ENCODE measurements at regions not wholly inside any gene's neighbourhood (a gene's known extent, or its start where the extent isn't known, plus 50 kb on each side); places are given as distances from the start of the nearest gene placed in this dataset.

GRCh38 chr6:74676906-74677305, 528.9 kb downstream of the COL12A1 start:
- TF ChIP-seq, protein P1, sequence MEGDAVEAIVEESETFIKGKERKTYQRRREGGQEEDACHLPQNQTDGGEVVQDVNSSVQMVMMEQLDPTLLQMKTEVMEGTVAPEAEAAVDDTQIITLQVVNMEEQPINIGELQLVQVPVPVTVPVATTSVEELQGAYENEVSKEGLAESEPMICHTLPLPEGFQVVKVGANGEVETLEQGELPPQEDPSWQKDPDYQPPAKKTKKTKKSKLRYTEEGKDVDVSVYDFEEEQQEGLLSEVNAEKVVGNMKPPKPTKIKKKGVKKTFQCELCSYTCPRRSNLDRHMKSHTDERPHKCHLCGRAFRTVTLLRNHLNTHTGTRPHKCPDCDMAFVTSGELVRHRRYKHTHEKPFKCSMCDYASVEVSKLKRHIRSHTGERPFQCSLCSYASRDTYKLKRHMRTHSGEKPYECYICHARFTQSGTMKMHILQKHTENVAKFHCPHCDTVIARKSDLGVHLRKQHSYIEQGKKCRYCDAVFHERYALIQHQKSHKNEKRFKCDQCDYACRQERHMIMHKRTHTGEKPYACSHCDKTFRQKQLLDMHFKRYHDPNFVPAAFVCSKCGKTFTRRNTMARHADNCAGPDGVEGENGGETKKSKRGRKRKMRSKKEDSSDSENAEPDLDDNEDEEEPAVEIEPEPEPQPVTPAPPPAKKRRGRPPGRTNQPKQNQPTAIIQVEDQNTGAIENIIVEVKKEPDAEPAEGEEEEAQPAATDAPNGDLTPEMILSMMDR (IDR thresholded peaks at IDR 0.05; ENCODE audit: unreplicated experiment), result no peak
- Mint-ChIP-seq H3K36me3 (ENCODE audit: low read depth, unreplicated experiment) (no peaks in the 10 kb centered on the region), H3K27ac (ENCODE audit: unreplicated experiment) (no peak overlapping the region)

GRCh38 chr6:74674377-74674776, 531.5 kb downstream of the COL12A1 start:
- no peak overlapping the region for H3K27ac Mint-ChIP-seq (ENCODE audit: unreplicated experiment)
- TF ChIP-seq, protein P1 (IDR thresholded peaks at IDR 0.05; ENCODE audit: unreplicated experiment), result no peak
- no peaks in the 10 kb centered on the region for H3K4me1 Mint-ChIP-seq (ENCODE audit: unreplicated experiment)
- H3K9me3 Mint-ChIP-seq (ENCODE audit: unreplicated experiment), result no peaks in the 10 kb centered on the region
- H3K36me3 Mint-ChIP-seq (ENCODE audit: low read depth, unreplicated experiment), result no peaks in the 10 kb centered on the region
- no peak for DNase-seq (ENCODE audit: low spot score)
- H3K27me3 Mint-ChIP-seq (ENCODE audit: unreplicated experiment), result no peaks in the 10 kb centered on the region
- no peak overlapping the region for H3K4me3 Mint-ChIP-seq (ENCODE audit: unreplicated experiment)

More at GRCh38 chr6:74676906-74677305, 528.9 kb downstream of the COL12A1 start:
- no peaks in the 10 kb centered on the region for H3K27me3 Mint-ChIP-seq (ENCODE audit: unreplicated experiment)
- no peaks in the 10 kb centered on the region for H3K4me1 Mint-ChIP-seq (ENCODE audit: unreplicated experiment)
- no peak for DNase-seq (ENCODE audit: low spot score)
- no peaks in the 10 kb centered on the region for H3K9me3 Mint-ChIP-seq (ENCODE audit: unreplicated experiment)
- no peak overlapping the region for H3K4me3 Mint-ChIP-seq (ENCODE audit: unreplicated experiment)

GRCh38 chr6:74671558-74672025, 534.3 kb downstream of the COL12A1 start:
- TF ChIP-seq, protein P1 (IDR thresholded peaks at IDR 0.05; ENCODE audit: unreplicated experiment), result no peak
- Mint-ChIP-seq H3K36me3 (ENCODE audit: low read depth, unreplicated experiment) (no peaks in the 10 kb centered on the region), H3K27ac (ENCODE audit: unreplicated experiment) (no peak overlapping the region), H3K27me3 (ENCODE audit: unreplicated experiment) (no peaks in the 10 kb centered on the region), H3K9me3 (ENCODE audit: unreplicated experiment) (no peaks in the 10 kb centered on the region), H3K4me1 (ENCODE audit: unreplicated experiment) (no peaks in the 10 kb centered on the region), H3K4me3 (ENCODE audit: unreplicated experiment) (no peak overlapping the region)
- no peak for DNase-seq (ENCODE audit: low spot score)

GRCh38 chr6:74658391-74658790, 547.5 kb downstream of the COL12A1 start:
- no peaks in the 10 kb centered on the region for H3K27me3 Mint-ChIP-seq (ENCODE audit: unreplicated experiment)
- TF ChIP-seq, protein P1 (IDR thresholded peaks at IDR 0.05; ENCODE audit: unreplicated experiment), result no peak
- no peaks in the 10 kb centered on the region for H3K4me1 Mint-ChIP-seq (ENCODE audit: unreplicated experiment)
- no peaks in the 10 kb centered on the region for H3K36me3 Mint-ChIP-seq (ENCODE audit: low read depth, unreplicated experiment)
- no peak overlapping the region for H3K4me3 Mint-ChIP-seq (ENCODE audit: unreplicated experiment)
- DNase-seq (ENCODE audit: low spot score), result no peak
- peaks cover 5% of the 10 kb centered on the region for H3K9me3 Mint-ChIP-seq (ENCODE audit: unreplicated experiment)
- no peak overlapping the region for H3K27ac Mint-ChIP-seq (ENCODE audit: unreplicated experiment)

- TF ChIP-seq, protein P1 (IDR thresholded peaks at IDR 0.05; ENCODE audit: unreplicated experiment), result no peak
- Mint-ChIP-seq H3K27me3 (ENCODE audit: unreplicated experiment) (no peaks in the 10 kb centered on the region), H3K27ac (ENCODE audit: unreplicated experiment) (no peak overlapping the region)
Measured at GRCh38 chr6:74657931-74658330, 547.9 kb downstream of the COL12A1 start.

More at GRCh38 chr6:74657931-74658330, 547.9 kb downstream of the COL12A1 start:
- Mint-ChIP-seq H3K9me3 (ENCODE audit: unreplicated experiment) (peaks cover 5% of the 10 kb centered on the region), H3K36me3 (ENCODE audit: low read depth, unreplicated experiment) (no peaks in the 10 kb centered on the region), H3K4me1 (ENCODE audit: unreplicated experiment) (no peaks in the 10 kb centered on the region), H3K4me3 (ENCODE audit: unreplicated experiment) (no peak overlapping the region)
- DNase-seq (ENCODE audit: low spot score), result no peak

All from endothelial cell (in vitro differentiated cells).